ENCODE measurements at regions not wholly inside any gene's neighbourhood (a gene's known extent, or its start where the extent isn't known, plus 50 kb on each side); places are given as distances from the start of the nearest gene placed in this dataset.
"Not testable (repeated sequence)": the region's sequence is repeated elsewhere in the genome, so short reads cannot be mapped to it uniquely, and the experiment has no call there.

DNA sequence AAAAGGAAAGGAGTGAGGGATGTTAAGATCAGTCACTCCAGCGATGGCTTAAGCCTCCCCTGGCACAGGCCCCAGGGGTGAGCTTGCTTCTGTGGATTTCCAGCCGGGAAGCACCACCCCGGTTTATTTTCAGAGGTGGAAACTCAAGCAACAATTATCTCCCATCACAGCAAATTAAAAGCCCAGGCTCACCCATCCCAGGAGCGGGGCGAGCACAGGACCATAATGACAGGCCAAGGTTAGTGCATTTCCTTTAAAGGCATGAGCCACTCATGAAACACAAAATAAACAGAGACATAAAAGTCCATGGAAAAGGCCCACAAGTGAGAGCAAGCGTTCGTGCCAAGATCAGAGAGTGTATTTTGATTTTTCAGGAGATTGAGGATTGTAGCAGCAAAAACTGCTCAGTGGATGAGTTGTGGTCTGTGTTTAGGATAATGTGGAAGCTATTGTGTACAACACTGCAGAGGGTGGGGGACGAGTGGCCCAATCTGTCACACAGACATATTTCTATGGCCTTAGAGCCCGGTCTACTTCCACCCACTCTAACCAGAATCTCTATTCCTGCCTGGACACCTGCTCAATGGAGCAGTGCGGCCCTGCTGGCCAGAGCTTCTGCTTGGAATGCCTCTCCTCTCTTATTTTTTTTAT lies 111.4 kb upstream of the CDC42EP3 start:
- DNase-seq, result peak; percentile 69

DNA sequence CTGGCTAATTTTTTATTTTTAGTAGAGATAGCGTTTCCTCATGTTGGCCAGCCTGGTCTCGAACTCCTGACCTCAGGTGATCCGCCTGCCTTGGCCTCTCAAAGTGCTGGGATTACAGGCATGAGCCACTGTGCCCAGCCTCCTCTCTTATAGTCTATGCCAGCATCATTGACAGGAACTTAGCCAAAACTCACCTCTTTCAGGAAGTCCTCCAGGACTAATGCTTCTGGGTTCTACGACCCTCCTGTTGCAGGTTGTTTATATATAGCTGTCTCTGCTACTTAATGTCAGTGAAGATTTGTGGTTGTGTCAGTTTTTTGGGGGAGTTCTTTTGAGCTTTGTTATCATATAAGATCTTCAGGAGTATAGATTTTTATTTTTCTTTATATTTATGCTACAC lies 112.1 kb upstream of the CDC42EP3 start:
- no peak for DNase-seq

DNA sequence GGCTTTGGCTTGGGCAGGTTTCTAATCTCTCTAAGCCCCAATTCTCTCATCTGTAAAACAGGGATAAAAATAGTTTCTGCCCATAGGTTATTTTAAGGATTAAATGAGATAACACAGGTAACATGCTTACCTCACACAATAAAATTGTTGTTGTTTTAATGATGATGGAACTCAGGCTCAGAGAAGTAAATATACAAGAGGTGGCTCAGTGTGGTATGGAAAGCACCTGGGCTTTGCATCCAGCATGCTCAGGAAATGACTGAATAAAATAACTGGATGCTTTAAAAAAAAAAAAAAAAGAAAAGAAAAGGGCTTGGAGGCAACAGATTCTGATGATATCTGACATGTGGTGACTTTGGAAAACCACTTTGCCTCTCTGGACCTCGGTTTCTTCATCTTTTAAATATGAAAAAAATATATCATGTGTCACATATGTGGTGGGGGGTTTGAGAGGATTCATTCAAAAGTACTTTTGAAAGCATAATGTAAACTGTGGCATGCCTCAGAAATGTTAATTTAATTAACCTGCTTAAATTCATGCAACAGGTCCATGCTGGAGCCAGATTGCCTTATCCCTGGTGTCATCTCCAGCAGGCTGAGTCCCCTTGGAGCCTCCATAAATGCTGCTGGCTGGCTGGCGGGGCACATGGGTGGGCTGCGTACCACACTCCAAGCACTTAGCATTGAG lies 112.8 kb upstream of the CDC42EP3 start:
- DNase-seq, result peak; percentile 71

DNA sequence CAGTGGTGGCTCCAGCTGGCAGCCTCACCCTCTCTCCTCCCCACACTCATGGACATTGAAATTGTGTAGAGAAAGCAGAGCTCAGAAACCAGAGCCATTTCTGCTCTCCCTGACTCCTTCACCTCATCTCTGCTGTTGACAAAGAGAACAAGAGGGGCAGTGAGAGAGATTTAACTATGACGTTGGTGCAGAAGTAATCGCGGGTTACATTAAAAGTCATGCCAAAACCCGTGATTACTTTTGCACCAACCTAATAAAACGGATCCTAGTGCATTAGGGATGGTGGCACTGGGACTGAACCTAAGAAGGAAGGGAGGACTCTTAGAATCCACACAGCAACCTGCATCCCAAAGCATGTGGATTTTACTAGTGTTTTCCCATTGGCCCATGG lies 113.3 kb upstream of the CDC42EP3 start:
- no peak for DNase-seq

DNA sequence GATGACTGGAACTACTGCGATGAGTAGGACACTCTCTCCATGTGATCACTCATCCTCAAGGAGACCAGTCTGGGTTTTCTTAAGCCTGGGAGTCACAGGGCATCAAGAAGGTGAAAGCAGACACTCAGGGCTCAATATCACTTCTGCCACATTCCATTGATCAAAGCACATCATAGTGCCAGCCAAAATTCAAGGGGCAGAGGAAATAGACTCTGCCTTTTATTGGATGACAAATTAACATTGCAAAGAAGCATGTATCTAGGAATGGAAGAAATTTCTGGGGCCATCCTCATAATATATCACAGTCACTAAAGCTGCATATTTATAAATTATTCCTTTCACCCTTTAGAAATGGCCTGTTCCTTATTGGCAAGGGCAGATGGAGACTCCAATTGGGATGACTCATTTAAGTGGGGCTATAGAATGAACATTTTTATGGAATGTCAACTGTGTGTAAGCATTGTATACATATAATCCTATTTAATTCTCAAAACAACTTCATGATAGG lies 114.8 kb upstream of the CDC42EP3 start:
- DNase-seq, result no peak

DNA sequence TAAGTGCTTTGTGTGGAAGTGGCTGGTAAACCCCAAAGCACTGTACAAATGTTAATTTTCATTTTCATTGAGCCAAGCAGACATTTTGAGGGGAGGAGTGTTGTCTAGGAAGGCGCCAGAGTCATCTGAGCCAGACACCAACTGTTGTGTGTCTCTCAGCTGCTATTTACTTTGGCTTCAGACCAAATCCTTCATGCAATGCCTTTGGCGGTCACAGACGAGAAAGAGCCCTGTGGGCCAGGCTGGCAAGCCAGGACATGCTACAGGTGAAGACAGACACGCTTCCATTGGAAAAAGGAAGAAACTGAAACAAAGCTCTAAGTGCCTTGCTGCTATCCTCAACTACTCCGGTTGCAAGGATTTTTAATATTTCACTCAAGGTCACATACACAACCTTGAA lies 115.4 kb upstream of the CDC42EP3 start:
- no peak for DNase-seq

DNA sequence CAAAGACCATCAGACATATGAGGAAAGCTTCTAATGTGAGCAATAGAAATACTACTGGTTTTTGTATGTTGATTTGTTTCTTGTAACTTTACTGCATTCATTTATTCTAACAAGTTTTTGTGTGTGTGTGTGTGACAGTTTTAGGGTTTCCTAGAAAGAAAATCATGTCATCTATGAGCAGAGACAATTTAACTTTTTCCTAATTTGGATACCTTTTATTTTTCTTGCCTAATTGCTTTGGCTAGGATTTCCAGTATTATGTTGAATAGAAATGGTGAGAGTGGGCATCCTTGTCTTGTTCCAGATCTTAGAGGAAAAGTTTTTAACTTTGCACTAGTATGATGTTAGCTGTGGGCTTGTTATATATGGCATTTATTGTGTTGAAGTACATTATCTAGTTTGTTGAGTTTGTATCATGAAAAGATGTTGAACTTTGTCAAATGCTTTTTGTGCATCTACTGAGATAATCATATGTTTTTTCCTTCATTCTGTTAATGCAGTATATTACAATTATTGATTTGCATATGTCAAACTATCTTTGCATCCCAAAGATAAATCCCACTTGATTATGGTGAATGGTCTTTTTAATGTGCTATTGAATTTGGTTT lies 117.3 kb upstream of the CDC42EP3 start:
- no peak for DNase-seq

DNA sequence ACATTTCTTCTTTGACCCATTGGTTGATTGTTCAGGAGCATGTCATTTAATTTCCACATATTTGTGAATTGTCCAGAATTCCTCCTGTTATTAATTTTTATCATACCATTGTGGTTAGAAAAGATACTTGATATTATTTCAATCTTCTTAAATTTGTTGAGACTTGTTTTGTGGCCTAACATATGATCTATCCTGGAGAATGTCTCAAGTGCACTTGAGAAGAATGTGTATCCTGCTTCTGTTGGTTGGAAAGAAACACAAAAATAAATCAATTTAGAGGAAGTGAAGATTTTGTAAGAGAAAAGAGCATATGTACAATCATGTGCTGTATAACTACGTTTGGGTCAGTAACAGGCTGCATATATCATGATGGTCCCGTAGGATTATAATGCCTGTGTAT lies 118.6 kb upstream of the CDC42EP3 start:
- DNase-seq, result peak; percentile 75

DNA sequence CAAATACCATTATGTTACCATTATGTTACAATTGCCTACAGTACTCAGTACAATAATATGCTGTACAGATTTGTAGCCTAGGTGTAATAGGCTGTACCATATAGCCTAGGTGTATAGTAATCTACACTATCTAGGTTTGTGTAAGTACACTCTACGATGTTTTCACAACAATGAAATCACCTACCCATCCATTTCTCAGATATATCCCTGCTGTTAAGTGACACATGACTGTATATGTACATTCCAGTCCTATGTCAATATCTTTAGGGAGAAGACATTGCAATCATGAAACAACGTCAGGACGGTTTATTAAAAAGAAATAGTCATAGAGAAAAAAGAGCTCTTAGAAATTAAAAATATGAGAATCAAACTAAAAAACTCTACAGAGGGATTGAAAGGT lies 119.0 kb upstream of the CDC42EP3 start:
- no peak for DNase-seq

DNA sequence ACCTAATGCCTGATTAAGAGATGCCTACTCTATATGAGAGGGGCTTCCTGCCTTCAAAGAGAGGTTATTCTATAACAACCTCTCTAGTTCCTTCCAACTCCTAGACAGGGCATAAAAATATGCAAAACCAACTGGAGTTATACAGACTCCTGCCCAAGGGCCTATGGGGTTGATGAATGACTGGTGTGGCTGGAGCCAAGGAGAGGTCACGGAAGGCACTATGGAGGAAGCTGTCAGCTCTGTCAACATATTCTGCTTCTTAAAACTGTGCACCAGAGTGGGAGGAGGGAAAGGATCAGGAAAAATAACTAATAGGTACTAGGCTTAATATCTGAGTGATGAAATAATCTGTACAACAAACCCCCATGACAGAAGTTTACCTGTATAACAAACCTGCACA lies 120.9 kb upstream of the CDC42EP3 start:
- no peak for DNase-seq

DNA sequence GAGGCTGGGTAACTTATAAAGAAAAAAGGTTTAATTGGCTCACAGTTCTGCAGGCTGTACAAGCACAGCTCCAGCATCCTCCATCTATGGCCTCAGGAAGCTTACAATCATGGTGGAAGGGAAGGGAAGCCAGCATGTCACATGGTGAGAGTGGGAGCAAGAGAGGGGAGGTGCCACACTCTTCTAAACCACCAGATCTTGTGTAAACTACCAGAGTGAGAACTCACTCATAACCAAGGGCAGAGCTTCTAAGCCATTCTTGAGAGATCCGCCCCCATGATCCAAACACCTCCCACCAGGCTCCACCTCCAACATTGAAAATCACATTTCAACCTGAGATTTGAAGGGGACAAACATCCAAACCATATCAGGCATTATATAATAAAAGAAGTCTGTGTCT lies 121.6 kb upstream of the CDC42EP3 start:
- DNase-seq, result no peak

DNA sequence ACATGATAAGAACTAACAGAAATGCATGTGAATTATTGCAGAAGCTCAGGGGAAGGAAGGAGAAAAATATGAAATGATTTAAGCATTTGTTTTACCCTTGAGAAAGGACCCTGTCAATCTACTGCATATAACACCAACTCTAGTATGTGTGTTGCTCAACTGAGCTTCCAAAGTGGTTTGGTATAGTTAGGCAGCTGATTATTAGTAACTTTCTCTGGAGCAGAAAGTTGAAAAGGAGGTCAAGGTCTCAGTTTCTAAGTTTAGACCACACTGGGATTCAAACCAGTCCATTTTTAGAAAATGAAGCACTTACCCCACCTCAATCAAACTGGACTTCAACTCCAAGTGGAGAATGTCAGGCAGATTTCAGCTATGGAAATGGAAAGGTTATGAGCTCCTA lies 123.3 kb upstream of the CDC42EP3 start:
- DNase-seq, result no peak

DNA sequence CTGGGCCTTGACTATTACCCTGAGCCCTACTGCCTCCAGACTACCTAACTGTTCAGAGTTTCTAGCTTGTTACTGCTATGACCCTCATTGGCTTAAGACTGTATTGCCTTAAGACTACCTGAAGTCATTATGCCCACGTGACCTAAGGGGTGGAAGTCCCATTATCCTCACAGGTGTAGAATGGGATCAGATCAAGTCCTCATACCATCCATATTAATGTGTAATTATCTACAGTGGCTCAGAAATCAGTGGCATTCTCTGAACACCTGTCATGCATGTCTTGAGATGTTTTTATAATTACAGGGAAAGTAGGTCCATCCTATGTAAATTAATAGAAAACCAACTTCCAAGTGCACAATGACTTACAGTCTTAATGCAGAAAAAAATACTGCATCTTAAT lies 124.0 kb upstream of the CDC42EP3 start:
- DNase-seq, result no peak

DNA sequence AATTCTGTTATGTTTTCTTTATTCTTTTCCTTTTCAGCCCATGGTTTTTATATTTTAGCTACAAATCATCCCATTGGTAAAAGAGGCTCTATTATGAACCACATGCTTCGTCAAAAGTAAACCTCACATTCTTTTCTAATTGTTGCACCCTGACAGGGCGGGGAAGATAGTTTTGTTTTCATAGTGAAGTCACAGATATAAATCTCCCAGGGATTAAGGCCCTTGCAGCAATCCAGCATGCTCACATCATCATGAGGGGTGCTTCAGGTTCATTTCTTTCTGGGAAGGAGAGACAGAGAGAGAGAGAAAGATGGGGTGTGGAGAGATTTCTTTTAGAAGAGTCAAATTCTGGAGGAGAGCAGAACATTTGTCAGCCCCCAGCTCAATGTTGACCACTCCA lies 124.5 kb upstream of the CDC42EP3 start:
- DNase-seq, result peak; percentile 97

DNA sequence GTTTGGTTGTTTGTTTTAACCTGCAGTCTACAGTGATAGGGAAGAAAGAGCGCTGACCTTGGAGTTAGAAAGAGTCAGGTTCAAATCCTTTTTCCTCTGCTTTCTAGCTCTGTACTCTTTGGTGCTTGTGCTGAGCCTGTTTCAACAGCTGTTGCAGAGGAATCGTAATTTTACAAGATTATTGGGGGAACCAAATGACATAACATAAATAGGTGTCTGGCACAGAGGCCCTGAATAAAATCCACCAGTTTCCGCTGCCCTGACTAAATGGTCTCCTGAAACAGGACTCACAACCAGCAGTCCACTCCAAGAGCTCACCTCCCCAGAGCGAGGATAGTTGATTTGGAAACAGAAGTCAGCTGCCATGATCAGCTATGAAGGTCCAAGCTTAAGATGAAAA lies 125.0 kb upstream of the CDC42EP3 start:
- no peak for DNase-seq

DNA sequence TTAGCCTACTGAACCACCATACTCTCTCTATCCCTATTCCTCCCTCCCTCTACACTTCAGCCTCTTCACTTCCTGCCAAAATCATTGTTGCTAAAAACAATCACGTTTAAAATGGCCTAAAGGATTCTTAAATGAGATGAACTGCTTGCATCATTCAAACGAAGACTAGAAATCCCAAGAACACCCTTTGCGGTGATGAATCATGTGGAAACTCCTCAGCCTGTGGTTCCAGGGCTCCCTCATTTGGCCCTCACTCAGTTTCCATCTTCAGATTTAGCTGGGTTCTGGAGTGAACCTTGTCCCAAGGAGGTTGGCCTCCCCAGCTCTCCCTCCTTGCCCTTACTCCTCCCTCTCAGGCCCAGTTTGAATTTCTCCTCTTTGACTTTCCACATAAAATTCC lies 125.6 kb upstream of the CDC42EP3 start:
- peak; percentile 79 for DNase-seq

DNA sequence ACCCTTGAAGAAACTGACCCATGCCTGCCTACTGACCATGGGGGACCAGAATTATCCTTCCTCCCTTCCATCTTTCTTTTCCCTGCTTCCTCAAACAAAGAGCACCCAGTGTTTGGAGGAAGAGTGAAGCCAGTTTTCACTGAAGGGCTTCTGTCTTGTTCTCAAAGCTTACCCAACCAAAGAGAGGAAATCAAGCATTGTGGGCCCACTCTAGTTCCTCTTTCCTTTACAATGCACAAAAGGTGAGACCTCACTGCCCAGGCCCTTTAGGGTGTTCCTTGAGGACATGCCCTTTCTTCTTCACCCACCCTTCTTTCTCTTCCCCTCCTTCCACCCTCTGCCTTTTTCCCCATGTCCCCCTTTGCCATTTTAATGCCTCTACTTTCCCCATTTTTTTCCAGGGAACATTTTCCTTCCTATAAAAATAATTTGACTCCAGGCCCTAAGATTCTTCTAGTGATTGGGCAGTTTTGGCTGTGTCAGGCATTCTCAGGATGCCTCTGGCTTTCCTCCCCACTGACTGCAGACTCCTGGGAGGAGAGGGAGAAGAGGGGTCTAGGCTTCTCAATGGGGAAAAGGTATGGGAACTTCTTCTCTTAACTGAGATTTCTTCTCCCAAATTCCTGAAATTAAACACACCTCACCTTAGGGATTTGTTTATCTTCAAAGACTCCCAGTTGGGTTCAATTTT lies 126.6 kb upstream of the RMDN2 start:
- DNase-seq, result no peak

DNA sequence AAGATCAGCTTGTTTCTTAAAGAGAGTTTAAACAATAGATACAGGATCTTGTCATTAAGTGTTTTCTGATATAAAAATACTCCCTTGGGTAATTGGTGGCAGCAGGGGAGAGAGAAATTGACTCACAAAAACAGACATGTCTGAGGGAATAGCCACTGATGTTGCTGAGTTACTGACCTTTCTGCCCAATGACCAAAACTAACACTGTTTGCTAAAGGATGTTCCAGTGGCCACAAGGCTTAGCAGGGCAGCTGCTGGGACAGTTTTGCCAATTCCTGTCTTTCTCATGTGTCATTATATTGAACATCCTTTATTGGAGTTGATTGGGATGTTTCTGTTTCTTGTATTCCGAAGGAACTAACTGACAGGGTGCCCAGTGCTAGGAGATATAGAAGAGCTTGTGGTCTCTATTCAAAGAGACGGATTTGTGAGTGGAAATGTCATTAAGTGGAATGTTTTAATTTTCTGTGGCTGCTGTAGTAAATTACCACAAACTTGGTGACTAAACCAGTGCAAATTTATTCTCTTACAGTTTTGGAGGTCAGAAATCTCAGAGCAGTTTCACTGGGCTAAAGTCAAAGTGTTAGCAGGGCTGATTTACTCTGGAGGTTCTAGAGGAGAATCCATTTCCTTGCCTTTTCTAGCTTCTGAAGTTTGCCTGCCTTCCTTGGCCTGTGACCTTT lies 124.8 kb upstream of the RMDN2 start:
- DNase-seq, result no peak

DNA sequence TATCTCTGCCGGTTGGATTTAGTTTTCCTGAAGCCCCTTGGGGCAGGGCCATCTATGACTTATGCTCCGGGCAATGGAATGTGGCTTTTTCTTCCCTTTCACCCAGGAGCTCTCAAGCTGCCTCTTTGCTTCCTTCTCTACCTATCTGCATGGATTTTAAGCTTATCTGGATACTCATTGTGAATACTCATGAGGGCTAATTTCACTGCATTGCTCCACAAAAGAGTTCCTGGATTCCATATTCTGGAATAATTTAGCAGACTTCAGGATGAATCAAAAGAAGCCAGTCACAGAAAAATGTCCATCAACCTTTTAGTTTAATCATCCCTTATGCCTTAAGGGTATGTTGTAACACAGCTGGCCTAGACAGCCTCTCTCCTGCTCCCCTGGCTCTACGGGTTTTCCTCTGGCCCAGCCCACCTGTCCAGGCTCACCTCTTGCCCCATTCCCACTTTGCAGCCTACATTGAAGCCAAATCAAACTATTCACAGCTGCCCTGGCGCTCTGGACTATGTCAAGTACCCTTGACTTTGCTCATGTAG lies 122.8 kb upstream of the RMDN2 start:
- peak; percentile 60 for DNase-seq

DNA sequence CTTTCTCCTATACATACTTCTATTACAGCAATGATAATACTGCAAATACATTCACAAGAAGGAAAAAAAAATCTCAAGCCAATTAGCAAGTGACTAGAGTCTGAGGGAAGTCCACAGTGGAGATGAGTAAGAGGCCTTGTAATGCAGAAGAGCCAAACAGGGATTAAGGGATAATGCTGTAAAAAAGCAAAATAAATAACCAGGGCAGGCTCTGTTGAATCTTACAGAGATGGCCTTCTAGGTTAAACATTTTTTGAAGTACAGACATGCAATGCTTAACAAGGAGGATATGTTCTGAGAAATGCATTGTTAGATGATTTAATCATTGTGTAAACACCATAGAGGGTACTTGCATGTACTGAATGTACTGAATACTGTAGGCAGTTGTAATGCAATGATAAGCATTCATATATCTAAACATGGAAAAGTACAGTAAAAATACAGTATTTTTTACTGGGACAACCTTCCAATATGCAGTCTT lies 122.1 kb upstream of the RMDN2 start:
- peak; percentile 99 for DNase-seq

DNA sequence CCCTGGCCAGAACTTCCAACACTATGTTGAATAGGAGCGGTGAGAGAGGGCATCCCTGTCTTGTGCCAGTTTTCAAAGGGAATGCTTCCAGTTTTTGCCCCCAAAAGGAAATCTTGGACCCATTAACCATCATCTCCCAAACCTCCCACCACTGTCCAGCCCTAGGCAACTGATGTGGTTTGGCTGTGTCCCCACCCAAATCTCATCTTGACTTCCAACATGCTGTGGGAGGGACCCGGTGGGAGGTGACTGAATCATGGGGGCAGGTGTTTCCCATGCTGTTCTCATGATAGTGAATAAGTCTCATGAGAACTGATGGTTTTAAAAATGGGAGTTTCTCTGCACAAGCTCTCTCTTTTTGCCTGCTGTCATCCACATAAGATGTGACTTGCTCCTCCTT lies 119.1 kb upstream of the RMDN2 start:
- DNase-seq, result not testable (repeated sequence)

DNA sequence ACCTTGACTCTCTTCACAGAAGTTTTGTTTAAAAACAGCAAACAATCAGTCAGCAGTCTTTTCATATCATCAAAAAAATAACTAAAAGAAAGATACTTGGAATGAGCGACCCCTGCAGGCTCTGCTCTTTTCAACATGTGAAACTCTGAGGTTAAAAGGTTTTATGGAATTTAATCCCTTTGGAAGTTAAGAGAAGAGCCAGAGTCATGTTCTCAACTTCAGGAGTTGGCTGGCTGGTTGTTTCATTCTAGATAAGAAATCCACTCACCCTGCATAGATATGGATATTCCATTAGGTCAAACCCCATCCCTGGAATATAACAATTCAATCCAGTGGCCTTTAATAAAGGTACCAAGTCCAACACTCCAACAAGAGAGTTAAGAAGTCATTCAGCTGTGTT lies 115.6 kb upstream of the RMDN2 start:
- peak; percentile 70 for DNase-seq

Data from fibroblast of skin of right quadriceps (primary cell).